Midbrain (tissue), 1 donor: ENCODE measurements at regions not wholly inside any gene's neighbourhood (a gene's known extent, or its start where the extent isn't known, plus 50 kb on each side); places are given as distances from the start of the nearest gene placed in this dataset.

Experiments
- DNase-seq: peaks from one replicate; lab custom pipeline; 2025; lab: John Stamatoyannopoulos, UW

DNA sequence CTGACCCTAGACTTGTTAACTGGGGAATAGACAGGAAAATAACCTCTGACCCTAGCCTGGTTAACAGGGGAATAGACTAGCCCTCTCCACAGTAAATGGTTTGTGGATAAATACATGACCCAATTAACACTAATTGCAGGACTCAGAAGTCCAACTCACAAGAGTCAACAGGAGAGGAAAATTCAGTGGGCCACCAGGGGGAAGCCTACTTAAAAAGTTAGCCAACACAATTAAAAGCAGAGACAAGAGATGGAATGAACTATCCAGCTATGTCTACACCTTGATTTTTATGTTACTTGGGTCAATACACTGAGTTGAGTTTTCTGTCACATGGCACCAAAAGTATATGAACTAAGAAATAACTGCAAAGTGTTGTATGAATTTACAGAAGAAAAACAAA is 158.8 kb upstream of the SLC39A10 start:
- no peak for DNase-seq

DNA sequence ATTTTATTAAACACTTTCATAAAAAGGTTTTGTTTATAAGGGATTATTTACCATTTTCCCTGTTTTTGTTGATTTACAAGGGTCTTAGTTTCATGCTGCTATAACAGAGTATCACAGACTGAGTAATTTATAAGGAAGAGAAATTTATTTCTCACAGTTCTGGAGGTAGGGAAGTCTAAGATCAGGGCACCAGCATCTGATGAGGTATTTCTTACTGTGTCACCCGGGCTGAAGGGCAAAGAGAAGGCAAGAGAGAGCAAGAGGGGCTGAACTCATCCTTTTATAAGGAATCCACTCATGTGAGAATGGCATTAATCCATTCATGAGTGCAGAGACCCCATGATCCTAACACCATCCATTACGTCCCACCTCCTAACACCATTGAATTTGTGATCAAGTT is 160.0 kb upstream of the SLC39A10 start:
- no peak for DNase-seq

DNA sequence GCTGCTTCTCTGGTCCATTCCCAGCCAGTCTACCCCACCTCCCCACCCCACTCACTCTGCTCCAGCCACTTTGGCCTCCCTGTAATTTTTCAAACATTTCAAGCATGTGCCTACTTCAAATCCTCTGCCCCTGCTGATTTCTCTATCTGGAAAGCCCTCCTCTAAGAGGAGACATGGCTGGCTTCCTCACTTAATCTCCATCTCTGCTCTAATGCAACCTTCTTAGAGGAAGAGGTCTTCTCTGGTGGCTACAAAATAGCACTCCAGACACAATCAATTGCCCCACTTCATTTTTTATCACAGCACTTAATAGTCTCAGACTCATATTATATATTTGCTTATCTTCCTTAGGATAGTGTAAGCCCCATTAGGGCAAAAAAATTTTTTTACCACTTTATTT is 161.1 kb upstream of the SLC39A10 start:
- DNase-seq, result no peak

DNA sequence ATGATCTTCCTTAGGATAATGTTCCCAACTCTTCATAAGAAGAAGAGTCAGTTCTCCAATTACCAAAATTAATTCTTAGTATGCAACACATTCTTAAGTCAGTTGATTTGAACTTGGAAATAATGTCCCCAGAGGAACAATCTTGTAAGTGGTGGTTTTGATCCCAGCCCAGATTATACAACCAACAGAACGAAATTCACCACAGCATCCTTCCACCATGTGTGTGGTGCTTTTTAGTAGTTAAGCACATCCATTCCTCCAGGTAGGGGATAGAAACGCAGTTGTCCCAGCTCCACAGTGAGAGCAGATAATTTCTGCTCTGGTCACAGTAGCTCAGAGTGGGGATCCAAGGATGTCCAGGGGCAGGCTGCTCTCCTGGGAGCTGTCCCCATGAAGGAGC is 161.7 kb upstream of the SLC39A10 start:
- DNase-seq, result no peak

DNA sequence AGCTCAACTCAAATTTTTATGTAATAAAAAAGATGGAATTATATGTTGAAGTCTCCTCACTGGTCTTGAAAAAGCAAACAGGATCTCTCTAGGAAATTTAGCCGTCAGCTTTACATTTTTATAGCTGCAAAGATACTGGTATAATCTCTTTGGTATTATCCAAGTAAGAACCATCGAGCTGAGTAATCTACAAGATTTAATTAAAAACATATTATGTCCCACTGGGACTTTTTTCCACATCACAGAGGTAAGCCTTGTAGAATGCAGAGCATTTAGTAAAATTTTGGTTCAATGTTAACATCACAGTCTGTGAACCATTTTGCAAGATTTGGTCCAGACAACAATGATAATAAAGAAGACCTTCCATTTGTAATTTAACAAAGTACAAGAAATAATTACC is 162.6 kb upstream of the SLC39A10 start:
- no peak for DNase-seq

DNA sequence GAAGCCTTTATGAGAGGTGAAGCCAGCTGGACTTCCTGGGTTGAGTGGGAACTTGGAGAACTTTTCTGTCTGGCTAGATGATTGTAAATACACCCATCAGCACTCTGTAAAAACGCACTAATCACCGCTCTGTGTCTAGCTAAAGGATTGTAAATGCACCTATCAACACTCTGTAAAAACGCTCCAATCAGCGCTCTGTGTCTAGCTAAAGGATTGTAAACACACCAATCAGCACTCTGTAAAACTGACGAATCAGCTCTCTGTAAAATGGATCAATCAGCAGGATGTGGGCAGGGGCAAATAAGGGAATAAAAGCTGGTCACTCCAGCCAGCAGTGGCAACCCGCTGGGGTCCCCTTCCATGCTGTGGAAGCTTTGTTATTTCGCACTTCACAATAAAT is 163.6 kb upstream of the SLC39A10 start:
- DNase-seq, result no peak

DNA sequence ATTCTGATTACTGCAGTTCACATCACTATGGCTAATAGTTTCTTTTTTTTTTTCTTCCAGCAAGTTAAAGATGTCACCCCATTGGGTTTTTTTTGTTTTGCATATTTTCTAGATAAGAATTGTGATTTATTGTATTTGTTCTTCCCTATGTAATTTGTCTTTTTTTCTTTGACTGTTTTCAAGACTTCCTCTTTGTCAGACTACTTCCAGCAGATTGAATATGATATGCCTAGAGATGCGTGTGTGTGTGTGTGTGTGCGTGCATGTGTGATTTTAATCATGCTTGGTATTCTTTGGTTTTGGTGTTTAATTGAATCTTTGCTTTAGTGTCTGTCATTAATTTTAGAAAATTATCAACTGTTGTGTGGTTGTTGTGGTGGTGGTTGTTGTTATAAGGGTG is 166.7 kb upstream of the SLC39A10 start:
- DNase-seq, result no peak

DNA sequence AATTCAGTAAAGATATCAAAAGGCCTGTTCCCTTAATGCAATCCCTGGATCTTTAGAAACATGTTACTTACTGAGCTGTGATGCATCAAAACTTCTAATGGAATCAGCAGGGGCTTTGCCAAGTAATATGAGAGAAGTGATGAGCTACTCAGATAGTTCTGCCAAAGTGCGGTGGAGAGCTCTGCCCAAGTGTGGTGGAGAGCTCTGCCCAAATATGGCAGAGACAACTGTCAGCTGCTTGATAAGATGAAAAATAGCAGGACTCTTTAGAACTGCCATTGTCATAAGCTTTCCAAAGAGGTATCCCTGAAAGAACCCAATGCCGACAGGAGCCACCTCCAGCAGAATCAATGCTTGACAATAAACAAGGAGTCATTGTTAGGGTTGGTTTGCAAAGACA is 167.9 kb upstream of the SLC39A10 start:
- DNase-seq, result no peak

DNA sequence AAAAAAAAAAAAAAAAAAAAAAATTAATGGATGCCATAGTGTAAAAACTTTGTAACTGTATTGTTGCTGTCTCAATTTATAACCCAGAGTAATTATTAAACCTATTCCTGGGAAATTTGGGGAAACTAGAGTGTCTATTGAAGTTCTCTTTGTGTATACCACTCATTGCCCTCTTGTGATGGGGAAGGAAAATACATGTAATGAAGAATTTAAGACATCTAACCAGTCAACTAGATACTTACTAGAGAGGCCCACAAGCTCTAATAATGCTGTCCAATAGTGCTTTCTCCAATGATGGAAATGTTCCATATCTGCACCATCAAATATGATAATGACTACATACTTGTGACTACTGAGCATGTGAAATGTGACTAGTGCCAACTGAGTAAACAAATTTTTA is 168.5 kb upstream of the SLC39A10 start:
- DNase-seq, result no peak

DNA sequence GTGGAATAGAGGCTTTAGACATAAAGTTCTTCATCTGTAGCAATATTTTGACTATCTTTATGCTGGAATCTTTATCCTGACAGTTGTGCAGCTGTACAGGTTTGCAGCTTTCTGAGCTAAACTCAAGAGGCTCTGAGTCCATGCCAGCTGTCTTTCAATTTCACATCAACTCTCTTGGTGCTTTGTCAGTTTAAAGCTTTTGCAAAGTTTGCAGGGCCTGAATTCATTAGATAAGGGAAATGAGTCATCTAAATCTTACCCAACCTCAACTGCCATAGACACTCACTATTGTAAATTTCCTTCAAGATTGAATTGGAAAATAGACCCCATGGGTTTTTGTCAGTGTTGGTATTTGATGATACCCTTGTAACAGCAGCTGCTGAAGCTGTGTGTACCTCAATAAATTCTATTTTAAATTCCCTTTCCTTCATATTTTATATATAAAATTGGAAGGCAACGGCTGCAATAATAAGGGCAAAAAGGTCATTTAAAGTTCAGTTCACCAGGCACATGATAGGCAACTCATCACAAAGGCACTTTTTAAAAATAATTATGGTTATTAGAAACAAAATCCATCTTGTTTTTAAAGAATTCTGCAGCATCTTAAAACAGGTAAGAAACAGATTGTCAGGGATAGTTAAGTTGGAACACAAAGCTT is 169.9 kb upstream of the SLC39A10 start:
- DNase-seq, result no peak

DNA sequence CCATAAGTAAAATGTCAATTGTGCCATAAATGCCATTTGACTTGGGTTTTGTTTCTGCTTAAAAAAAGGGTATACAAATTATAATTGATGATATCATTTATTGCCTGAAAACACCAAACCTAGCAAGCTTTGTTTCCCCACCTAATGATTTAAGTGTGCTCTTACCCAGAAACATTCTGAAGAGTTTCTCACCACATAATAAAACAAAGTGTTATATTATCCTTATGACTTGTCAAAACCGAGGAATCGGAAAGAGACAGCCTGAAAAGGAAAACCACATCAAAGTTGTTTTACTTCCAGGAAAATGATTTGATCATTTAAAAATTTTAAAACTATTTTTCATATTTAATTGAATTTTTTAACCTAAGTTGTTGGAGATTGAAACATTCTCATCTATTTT is 170.5 kb upstream of the SLC39A10 start:
- DNase-seq, result no peak

DNA sequence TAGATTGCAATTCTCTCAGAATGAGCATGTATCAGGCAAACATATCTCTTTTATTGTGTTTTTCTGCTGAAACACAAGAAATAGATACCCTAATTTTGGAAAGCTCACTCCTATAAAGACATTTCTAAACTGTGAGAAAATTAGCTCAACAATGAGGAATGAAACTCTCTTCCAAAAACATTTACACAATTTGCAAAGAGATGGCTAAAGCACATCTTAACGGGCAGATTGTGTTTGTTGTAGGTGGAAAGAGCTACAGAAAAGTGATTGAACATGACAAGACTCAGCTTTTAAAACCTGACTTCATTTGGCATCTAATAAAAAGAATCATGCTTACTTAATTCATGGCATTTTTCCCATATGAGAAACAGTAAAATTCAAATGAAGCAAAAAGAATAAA is 175.0 kb upstream of the SLC39A10 start:
- no peak for DNase-seq

DNA sequence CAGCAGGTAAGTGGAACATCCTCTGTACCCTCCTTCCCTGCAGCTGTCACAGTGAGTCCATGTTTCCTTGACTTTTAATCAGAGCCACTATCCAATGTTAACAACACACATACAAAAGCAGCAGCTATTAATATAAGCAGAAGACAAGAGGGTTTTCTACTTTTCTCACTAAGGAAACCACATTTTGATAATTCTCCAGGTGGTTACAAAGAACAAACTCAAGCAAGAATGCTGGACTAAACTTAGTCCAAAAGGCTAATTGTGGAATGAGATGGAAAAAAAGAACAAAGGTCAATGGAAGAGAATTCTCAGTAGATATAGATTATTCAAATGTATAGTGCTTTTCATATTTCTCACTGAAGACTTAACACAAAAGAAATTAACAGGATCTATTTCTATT is 176.9 kb upstream of the SLC39A10 start:
- DNase-seq, result no peak

DNA sequence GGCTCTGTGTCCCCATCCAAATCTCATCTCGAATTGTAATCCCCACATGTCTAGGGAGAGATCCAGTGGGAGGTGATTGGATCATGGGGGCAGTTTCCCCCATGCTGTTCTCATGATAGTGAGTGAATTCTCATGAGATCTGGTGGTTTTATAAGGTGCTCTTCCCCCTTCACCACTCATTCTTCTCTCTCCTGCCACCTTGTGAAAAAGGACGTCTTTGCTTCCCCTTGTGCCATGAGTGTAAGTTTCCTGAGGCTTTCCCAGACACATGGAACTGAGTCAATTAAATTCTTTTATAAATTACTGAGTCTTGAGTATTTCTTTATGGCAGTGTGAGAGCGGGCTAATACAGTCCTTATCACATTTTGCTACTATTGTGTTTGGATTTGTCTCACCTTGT is 177.6 kb upstream of the SLC39A10 start:
- DNase-seq, result no peak

DNA sequence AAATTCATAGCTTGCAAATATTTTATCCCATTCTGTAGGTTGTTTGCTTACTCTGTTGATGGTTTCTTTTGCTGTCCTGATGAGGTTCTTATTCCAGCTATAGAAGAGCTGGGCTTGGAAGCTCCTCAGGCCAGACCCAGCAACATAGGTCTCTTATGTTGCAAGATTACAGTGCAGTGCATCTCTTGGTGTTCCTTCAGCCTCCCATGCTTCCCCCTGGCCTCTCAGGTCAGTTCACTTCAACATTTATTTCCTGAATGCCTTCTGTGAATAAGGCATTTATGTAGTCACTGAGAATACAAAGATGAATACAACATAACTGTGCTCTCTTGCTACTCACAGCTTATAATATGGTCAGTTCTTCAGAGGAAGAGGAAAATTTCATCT is 179.0 kb upstream of the SLC39A10 start:
- DNase-seq, result no peak

DNA sequence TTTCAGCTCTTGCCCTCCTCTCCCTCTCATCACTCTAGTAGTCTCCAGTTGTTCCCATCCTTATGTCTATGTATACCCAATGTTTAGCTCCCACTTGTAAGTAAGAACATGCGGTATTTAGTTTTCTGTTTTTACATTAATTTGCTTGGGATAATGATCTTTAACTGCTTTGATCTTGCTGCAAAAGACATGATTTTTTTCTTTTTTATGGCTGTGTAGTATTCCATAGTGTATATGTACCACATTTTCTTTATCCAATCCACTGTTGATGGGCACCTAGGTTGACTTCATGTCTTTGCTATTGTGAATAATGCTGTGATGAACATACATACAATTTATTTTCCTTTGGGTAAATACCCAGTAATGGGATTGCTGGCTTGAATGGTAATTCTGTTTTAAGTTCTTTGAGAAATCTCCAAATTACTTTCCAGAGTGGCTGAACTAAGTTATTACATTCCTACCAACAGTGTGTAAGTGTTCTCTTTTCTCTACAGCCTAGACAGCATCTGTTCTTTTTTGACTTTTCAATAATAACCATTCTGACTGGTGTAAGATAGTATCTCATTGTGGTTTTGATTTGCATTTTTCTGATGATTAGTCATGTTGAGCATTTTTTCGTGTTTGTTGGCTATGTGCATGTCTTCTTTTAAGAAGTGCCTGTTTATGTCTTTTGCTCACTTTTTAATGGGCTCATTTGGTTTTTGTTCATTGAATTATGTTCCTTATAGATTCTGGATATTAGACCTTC is 179.6 kb upstream of the SLC39A10 start:
- no peak for DNase-seq

DNA sequence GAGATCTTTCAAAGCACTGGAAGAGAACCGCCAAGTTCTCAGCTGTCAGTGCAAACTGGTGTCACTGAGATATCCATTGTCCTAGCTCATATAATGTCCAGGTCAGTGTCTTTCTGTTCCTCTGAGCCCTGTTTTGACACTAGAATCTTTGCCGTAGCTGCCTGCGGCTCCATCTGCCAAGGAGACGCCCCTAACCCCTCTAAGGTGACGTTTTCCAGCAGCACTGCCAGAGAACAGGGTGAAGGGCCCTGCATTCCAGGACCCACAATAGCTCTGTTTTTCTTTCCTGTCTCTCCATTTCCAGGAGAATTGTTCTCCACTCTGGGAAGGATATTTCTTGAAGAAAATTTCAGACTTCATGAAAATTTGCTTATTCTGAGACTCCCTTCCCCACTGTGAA is 181.7 kb upstream of the SLC39A10 start:
- no peak for DNase-seq

DNA sequence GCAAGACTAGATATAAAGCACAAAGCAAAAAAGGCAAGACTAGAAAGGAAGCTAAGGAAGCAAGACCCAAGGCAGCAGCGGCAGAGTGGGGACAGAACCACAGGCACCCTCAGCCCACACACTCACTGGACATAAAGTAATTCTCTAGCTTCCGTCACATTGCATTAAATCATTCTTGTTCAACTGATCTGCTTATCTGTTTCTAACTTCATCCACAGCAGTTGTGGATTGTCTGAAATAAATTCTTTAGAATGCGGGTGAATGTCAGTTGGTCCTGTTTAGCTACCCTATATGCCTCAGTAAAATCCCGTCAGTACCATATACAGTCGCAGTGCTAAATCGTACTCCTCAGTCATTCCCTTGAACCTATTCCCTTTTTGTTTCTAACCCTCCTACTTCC is 183.2 kb upstream of the SLC39A10 start:
- no peak for DNase-seq

DNA sequence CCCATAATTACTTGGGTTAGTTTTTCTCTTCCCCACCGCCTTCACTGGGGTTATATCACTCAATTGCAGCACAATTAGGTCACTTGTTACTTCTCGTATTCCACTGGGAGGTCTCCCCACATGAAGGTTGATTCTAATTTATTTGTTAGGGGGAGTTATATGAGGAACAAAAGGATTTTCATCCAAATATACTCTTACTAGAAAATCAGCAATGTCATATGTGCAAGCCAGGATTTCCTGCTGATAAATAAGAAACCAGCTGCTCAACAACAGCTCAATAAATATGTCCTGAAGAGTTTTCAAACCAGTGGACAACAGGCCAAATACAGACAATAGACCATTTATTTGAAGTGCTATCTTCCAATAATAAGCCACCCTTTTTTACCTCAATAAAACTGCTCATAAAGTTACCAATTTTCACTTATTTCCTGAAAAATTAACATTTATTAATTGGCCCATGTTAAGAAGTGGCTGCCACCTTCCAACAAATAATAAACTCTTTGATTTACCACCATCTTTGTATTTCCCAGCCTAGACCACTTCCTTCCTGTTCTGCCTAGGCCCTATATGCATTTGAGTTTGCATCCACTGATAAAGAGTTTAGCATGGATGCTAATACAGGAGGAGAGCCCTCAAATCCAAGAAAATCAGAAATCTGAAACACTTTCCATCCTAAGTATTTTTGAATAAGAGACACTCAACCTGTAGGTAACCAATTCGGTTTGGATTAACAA is 184.4 kb upstream of the SLC39A10 start:
- DNase-seq, result no peak

DNA sequence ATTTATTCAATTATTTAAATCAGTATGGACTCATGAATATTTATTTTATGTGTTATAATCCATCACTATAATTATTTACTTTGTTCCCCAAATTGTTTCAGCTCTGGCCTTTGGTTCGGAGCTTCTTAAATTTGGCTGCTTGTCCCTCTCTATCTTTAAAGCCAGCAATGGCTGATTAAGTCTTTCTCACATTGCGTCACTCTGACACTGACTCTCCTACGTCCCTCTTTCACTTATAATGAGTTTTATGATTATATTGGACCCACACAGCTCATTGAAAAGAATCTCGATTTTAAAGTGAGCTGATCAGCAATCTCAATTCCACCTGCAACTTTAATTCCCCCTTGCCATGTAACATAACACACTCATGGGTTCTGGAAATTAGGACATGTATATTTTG is 185.2 kb upstream of the SLC39A10 start:
- no peak for DNase-seq

DNA sequence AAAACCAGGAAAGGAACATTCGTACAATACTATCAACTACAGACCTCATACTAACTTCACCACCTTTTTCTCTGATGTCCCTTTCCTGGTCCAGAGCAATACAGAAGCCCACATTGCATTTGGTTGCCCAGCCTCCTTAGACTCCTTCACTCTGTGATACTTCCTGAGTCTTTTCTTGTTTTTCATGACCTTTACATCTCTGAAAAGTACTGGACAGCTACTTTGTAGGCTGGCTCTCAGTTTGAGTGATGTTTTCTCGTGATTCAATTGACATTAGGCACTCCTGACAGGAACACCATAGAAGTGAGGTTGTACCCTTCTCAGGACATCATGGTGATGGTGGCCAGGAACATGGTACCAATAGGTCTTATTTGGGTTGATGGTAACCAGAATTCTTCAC is 185.9 kb upstream of the SLC39A10 start:
- DNase-seq, result no peak

DNA sequence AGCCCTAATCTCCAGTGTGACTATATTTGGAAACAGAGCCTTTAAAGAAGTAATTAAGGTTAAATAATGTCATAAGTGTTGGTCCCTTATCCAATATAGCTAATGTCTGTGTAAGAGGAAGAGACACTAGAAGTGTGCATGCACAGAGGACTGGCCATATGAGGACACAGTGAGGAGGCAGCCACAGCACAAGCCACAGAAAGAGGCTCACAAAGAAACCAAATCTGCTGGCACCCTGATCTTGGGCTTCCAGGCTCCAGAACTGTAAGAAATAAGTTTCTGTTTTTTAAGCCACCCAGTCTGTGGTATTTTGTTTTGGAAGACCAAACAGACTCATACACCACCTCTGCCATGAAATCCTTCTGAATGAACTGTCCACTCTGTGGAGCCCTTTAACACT is 186.4 kb upstream of the SLC39A10 start:
- DNase-seq, result no peak

DNA sequence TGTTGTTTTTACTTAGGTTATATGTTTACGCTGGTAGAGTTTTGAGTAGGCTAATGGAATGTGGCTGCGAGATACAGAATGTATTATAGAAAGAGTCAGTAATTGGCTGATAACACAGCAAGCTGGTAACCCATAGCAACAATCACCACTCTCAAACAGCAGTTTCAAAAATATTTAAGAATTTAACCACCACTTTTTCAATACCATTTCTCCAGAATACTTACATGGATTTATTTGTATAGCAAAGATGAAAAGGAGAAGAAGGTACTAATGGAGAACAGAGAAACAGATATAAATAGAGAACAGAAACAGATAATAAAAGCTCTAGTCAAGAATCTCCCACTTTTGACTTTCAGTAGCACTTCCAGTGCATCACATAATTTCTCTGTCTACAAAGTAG is 188.3 kb upstream of the SLC39A10 start:
- DNase-seq, result no peak
